ENCODE measurements at regions not wholly inside any gene's neighbourhood (a gene's known extent, or its start where the extent isn't known, plus 50 kb on each side); places are given as distances from the start of the nearest gene placed in this dataset.

GRCh38 chr4:111494971-111495370 lies 650.3 kb upstream of the FAM241A start:
- no peaks in the 10 kb centered on the region for H3K4me1 Mint-ChIP-seq
- POLR2A ChIA-PET: no interaction called here
- H3K9me3 Mint-ChIP-seq: no peaks in the 10 kb centered on the region
- no peaks in the 10 kb centered on the region for H3K27me3 Mint-ChIP-seq
- no peak overlapping the region for H3K4me3 Mint-ChIP-seq
- H3K27ac Mint-ChIP-seq: no peak overlapping the region
- no peak for DNase-seq
- H3K36me3 Mint-ChIP-seq (ENCODE audit: low read depth): no peaks in the 10 kb centered on the region
- CTCF ChIA-PET: no interaction called here

DNA sequence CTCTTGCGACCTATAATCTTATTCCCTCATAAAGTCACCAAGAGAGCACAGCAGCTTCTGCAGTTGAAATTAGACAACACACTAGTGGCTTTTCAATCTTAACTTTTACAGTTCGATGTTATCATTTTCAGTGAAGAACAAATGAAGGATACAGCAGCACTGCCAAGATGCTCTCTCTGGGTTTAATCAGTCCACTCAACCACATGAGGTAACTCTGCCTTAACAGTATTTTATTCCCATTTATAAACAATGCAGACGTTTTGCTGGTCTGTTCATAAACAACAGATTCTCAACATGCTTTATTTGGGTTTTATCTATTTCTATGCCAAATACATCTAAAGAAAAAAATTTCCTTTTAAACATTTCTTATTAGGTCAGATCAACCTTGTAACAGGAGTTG lies 646.0 kb upstream of the FAM241A start:
- Mint-ChIP-seq H3K36me3 (ENCODE audit: low read depth) (no peaks in the 10 kb centered on the region), H3K4me1 (no peaks in the 10 kb centered on the region), H3K27me3 (no peaks in the 10 kb centered on the region), H3K9me3 (no peaks in the 10 kb centered on the region), H3K27ac (no peak overlapping the region), H3K4me3 (no peak overlapping the region)
- CTCF ChIA-PET: no interaction called here
- DNase-seq: no peak
- POLR2A ChIA-PET: no interaction called here

GRCh38 chr4:111499706-111500105 lies 645.5 kb upstream of the FAM241A start:
- H3K36me3 Mint-ChIP-seq (ENCODE audit: low read depth): no peaks in the 10 kb centered on the region
- H3K9me3 Mint-ChIP-seq: no peaks in the 10 kb centered on the region
- no peak overlapping the region for H3K27ac Mint-ChIP-seq
- no peak for DNase-seq
- CTCF ChIA-PET: no interaction called here
- no peaks in the 10 kb centered on the region for H3K4me1 Mint-ChIP-seq
- no peaks in the 10 kb centered on the region for H3K27me3 Mint-ChIP-seq
- POLR2A ChIA-PET: no interaction called here
- H3K4me3 Mint-ChIP-seq: no peak overlapping the region

GRCh38 chr4:111500858-111501257 lies 644.4 kb upstream of the FAM241A start:
- Mint-ChIP-seq H3K27me3 (no peaks in the 10 kb centered on the region), H3K27ac (no peak overlapping the region), H3K4me1 (no peaks in the 10 kb centered on the region), H3K36me3 (ENCODE audit: low read depth) (no peaks in the 10 kb centered on the region), H3K4me3 (no peak overlapping the region), H3K9me3 (no peaks in the 10 kb centered on the region)
- DNase-seq: no peak
- CTCF ChIA-PET: no interaction called here
- POLR2A ChIA-PET: no interaction called here

DNA sequence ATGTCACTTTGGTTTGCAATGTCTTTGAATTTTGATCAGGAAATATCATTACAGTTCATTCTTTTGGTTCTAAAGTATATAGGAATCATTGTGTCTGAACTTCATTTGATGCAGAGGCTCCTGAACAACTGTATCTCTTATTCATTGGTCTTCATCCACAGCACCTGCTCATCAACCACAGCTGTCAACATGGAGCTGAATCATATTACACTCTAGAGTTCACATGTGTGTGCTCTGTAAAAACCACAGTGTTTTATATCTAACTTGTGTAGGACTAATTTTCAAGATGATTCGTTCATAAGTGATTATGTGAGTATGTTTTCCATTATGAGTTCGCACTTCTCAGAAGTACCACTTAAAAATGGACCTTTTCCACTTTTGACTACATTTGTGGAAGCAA lies 643.3 kb upstream of the FAM241A start:
- no peak overlapping the region for H3K27ac Mint-ChIP-seq
- H3K9me3 Mint-ChIP-seq: no peaks in the 10 kb centered on the region
- no peaks in the 10 kb centered on the region for H3K36me3 Mint-ChIP-seq (ENCODE audit: low read depth)
- CTCF ChIA-PET: no interaction called here
- no peaks in the 10 kb centered on the region for H3K4me1 Mint-ChIP-seq
- POLR2A ChIA-PET: no interaction called here
- H3K4me3 Mint-ChIP-seq: no peak overlapping the region
- DNase-seq: no peak
- H3K27me3 Mint-ChIP-seq: no peaks in the 10 kb centered on the region

DNA sequence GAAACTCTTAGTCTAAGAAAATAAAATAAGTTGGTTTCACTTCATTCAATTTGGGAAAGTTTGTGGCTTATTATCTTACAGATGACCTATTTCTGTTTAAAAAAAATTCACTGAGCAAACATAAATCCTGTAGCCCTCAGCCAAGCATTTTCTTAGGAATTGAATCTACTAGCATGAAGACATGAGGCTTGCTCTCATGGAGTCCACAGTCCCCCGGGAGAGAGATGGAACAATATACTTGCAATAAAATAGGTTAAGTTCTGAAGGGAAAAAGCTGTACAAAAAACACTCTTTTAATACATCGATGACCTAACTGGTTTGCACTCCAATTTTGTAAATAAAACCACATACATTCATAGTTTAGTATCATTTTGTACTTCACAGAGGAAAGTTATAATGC lies 642.6 kb upstream of the FAM241A start:
- H3K4me1 Mint-ChIP-seq: no peaks in the 10 kb centered on the region
- no peak overlapping the region for H3K27ac Mint-ChIP-seq
- no peaks in the 10 kb centered on the region for H3K27me3 Mint-ChIP-seq
- H3K9me3 Mint-ChIP-seq: no peaks in the 10 kb centered on the region
- CTCF ChIA-PET: no interaction called here
- H3K4me3 Mint-ChIP-seq: no peak overlapping the region
- no peaks in the 10 kb centered on the region for H3K36me3 Mint-ChIP-seq (ENCODE audit: low read depth)
- no peak for DNase-seq
- POLR2A ChIA-PET: no interaction called here

GRCh38 chr4:111506706-111507105 lies 638.5 kb upstream of the FAM241A start:
- CTCF ChIA-PET: no interaction called here
- no peak overlapping the region for H3K4me3 Mint-ChIP-seq
- no peaks in the 10 kb centered on the region for H3K9me3 Mint-ChIP-seq
- no peak overlapping the region for H3K27ac Mint-ChIP-seq
- POLR2A ChIA-PET: no interaction called here
- H3K27me3 Mint-ChIP-seq: no peaks in the 10 kb centered on the region
- H3K36me3 Mint-ChIP-seq (ENCODE audit: low read depth): no peaks in the 10 kb centered on the region
- no peaks in the 10 kb centered on the region for H3K4me1 Mint-ChIP-seq
- no peak for DNase-seq

- no peaks in the 10 kb centered on the region for H3K4me1 Mint-ChIP-seq
- H3K4me3 Mint-ChIP-seq: no peak overlapping the region
- no peak overlapping the region for H3K27ac Mint-ChIP-seq
- ChIA-PET POLR2A (no interaction called here), CTCF (no interaction called here)
- no peak for DNase-seq
- H3K9me3 Mint-ChIP-seq: no peaks in the 10 kb centered on the region
- no peaks in the 10 kb centered on the region for H3K36me3 Mint-ChIP-seq (ENCODE audit: low read depth)
- no peaks in the 10 kb centered on the region for H3K27me3 Mint-ChIP-seq
Measured at GRCh38 chr4:111510535-111510934, 634.7 kb upstream of the FAM241A start.

GRCh38 chr4:111512081-111512783 lies 633.0 kb upstream of the FAM241A start:
- H3K9me3 Mint-ChIP-seq: no peaks in the 10 kb centered on the region
- ChIA-PET CTCF (no interaction called here), POLR2A (no interaction called here)
- no peak for DNase-seq
- H3K27ac Mint-ChIP-seq: no peak overlapping the region
- no peaks in the 10 kb centered on the region for H3K36me3 Mint-ChIP-seq (ENCODE audit: low read depth)
- no peaks in the 10 kb centered on the region for H3K4me1 Mint-ChIP-seq
- no peaks in the 10 kb centered on the region for H3K27me3 Mint-ChIP-seq
- H3K4me3 Mint-ChIP-seq: no peak overlapping the region

DNA sequence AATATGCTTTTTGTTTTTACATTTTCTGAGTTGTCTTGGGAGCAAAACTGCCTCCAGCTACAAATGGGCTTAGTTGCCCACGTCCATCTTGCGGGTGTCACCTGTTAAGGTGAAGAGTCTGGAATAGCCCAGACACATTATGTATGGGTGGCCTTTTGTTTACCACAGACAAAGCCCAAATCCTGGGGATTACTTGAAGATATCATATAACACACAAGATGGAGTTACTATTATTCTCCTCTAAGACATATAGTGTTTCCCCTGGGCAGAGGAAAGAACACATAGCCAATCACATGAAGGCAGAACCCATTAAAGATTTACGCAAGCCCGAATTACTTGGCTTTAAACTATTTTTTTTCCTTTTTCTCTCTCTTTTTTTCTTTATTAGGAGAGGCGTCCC lies 625.6 kb upstream of the FAM241A start:
- POLR2A ChIA-PET: no interaction called here
- CTCF ChIA-PET: interaction anchor here (0.6 kb wide), 1 partner anchor 32 kb away, joined by 3 read pairs; no protein-coding TSS in a partner anchor
- no peaks in the 10 kb centered on the region for H3K9me3 Mint-ChIP-seq

GRCh38 chr4:111530446-111530845 lies 614.8 kb upstream of the FAM241A start:
- Mint-ChIP-seq H3K4me1 (no peaks in the 10 kb centered on the region), H3K4me3 (no peak overlapping the region), H3K9me3 (no peaks in the 10 kb centered on the region), H3K27me3 (no peaks in the 10 kb centered on the region), H3K27ac (no peak overlapping the region), H3K36me3 (ENCODE audit: low read depth) (no peaks in the 10 kb centered on the region)
- ChIA-PET POLR2A (no interaction called here), CTCF (no interaction called here)
- DNase-seq: no peak

More for the DNA sequence above, 625.6 kb upstream of the FAM241A start:
- DNase-seq: no peak
- Mint-ChIP-seq H3K27me3 (no peaks in the 10 kb centered on the region), H3K36me3 (ENCODE audit: low read depth) (no peaks in the 10 kb centered on the region), H3K27ac (no peak overlapping the region), H3K4me1 (no peaks in the 10 kb centered on the region), H3K4me3 (no peak overlapping the region)

DNA sequence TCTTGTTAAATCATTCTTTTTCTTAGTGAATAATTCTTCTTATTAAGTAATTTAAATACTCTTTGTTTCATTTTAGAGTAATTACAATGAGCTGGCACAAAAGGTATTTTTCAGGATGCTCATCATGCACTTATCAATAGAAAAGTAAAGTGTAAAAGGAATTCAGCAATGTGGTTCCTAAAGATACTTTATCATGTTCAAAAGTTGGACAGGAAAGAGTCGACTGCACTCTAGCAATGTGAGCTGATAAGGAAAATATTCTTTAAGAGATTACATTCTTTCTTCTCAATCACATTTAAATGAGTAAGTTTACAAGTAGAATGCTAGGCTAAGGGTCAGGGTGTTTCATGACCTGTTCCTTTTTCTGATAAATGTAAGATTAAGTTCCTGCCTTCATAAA lies 609.5 kb upstream of the FAM241A start:
- DNase-seq: no peak
- POLR2A ChIA-PET: no interaction called here
- Mint-ChIP-seq H3K27ac (no peak overlapping the region), H3K9me3 (no peaks in the 10 kb centered on the region), H3K4me1 (no peaks in the 10 kb centered on the region), H3K36me3 (ENCODE audit: low read depth) (no peaks in the 10 kb centered on the region), H3K4me3 (no peak overlapping the region), H3K27me3 (no peaks in the 10 kb centered on the region)
- CTCF ChIA-PET: no interaction called here

GRCh38 chr4:111537165-111537564 lies 608.1 kb upstream of the FAM241A start:
- H3K27ac Mint-ChIP-seq: no peak overlapping the region
- no peak for DNase-seq
- POLR2A ChIA-PET: no interaction called here
- no peaks in the 10 kb centered on the region for H3K27me3 Mint-ChIP-seq
- CTCF ChIA-PET: no interaction called here
- H3K9me3 Mint-ChIP-seq: no peaks in the 10 kb centered on the region
- no peaks in the 10 kb centered on the region for H3K36me3 Mint-ChIP-seq (ENCODE audit: low read depth)
- no peaks in the 10 kb centered on the region for H3K4me1 Mint-ChIP-seq
- H3K4me3 Mint-ChIP-seq: no peak overlapping the region

DNA sequence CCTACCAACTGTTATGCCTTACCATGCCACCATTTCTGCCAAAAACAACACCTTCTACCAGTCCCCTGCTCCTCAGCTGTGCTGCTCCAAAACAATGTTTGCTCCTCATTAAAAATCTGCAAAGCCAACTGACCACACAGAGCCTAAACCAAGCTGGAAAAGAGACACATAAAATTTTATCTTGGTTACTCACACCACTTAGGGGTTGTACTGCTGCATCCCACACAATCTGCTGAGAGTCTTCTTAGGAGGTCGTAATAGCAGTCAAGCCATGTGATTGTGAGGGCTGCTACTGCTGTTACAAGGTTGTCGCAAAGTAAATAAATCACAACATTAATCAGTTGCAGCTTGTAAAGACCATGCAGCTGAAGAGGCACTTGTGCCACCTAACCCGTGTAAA lies 607.4 kb upstream of the FAM241A start:
- no peak for DNase-seq
- ChIA-PET POLR2A (no interaction called here), CTCF (no interaction called here)
- Mint-ChIP-seq H3K27me3 (no peaks in the 10 kb centered on the region), H3K36me3 (ENCODE audit: low read depth) (no peaks in the 10 kb centered on the region), H3K9me3 (no peaks in the 10 kb centered on the region), H3K27ac (no peak overlapping the region), H3K4me1 (no peaks in the 10 kb centered on the region), H3K4me3 (no peak overlapping the region)
